Endodermal cell (in vitro differentiated cells): ENCODE measurements at regions not wholly inside any gene's neighbourhood (a gene's known extent, or its start where the extent isn't known, plus 50 kb on each side); places are given as distances from the start of the nearest gene placed in this dataset.

Source experiments
- DNase-seq: peaks from one replicate; pipeline ENCODE4 v3.0.0-alpha.2; 2017
- H3K27ac ChIP-seq: 2 replicates; pipeline ENCODE4 v1.5.1; 2013; ENCODE audit warnings: mild to moderate bottlenecking, low read depth, low read length, moderate library complexity
- H3K27me3 ChIP-seq: 2 replicates; pipeline ENCODE4 v1.6.1; 2013; ENCODE audit warnings: mild to moderate bottlenecking, low read length, moderate library complexity; ENCODE audit not compliant: insufficient read depth, control insufficient read depth, poor library complexity, severe bottlenecking
- H3K36me3 ChIP-seq: 2 replicates; pipeline ENCODE4 v1.7.0; 2013; ENCODE audit warnings: mild to moderate bottlenecking, low read length, moderate library complexity; ENCODE audit not compliant: control insufficient read depth, insufficient read depth
- H3K4me1 ChIP-seq: one replicate; pipeline ENCODE4 v1.7.0; 2013; ENCODE audit warnings: low read length; ENCODE audit not compliant: control insufficient read depth, insufficient read depth
- H3K4me3 ChIP-seq: 2 replicates; pipeline ENCODE4 v1.5.1; 2013; ENCODE audit warnings: mild to moderate bottlenecking, low read length, moderate library complexity
- H3K9ac ChIP-seq: 2 replicates; pipeline ENCODE4 v1.6.1; 2013; ENCODE audit warnings: mild to moderate bottlenecking, low read length, moderate library complexity; ENCODE audit not compliant: poor library complexity, severe bottlenecking; ENCODE audit errors: extremely low read depth
- H3K9me3 ChIP-seq: 2 replicates; pipeline ENCODE4 v1.6.1; 2013; ENCODE audit warnings: mild to moderate bottlenecking, low read length, moderate library complexity; ENCODE audit not compliant: control insufficient read depth
- H3K27ac Mint-ChIP-seq: 2 replicates; pipeline ENCODE4 v1.8.0; 2020; ENCODE audit warnings: mixed read lengths
- H3K27me3 Mint-ChIP-seq: 2 replicates; pipeline ENCODE4 v1.8.0; 2021; ENCODE audit warnings: mild to moderate bottlenecking, mixed read lengths; ENCODE audit not compliant: insufficient read depth
- H3K36me3 Mint-ChIP-seq: 2 replicates; pipeline ENCODE4 v1.8.0; 2020; ENCODE audit warnings: low read depth, mixed read lengths
- H3K4me1 Mint-ChIP-seq: 2 replicates; pipeline ENCODE4 v1.8.0; 2020; ENCODE audit warnings: mixed read lengths
- H3K4me3 Mint-ChIP-seq: 2 replicates; pipeline ENCODE4 v1.8.0; 2020; ENCODE audit warnings: mild to moderate bottlenecking, moderate library complexity, mixed read lengths
- H3K9me3 Mint-ChIP-seq: 2 replicates; pipeline ENCODE4 v1.8.0; 2020; ENCODE audit warnings: mild to moderate bottlenecking, mixed read lengths
- WGBS, 2 experiments: methylation state at CpG; one replicate each; pipeline versions ENCODE4 v1.1.5 to v1.1.7; 2013; ENCODE audit warnings: missing lambda C conversion rate in 2 of 2, mixed read lengths in 1 of 2; ENCODE audit not compliant: insufficient coverage in 1 of 2, insufficient read length in 1 of 2; 5-methylcytosine and 5-hydroxymethylcytosine counted together
- TF ChIP-seq, protein P1 (sequence below): fragments of 200-600 bp; sonication (generic); conservative IDR thresholded peaks from 2 replicates; pipeline ENCODE4 v1.5.0; 2021; ENCODE audit warnings: antibody characterized with exemption, mild to moderate bottlenecking

DNA sequence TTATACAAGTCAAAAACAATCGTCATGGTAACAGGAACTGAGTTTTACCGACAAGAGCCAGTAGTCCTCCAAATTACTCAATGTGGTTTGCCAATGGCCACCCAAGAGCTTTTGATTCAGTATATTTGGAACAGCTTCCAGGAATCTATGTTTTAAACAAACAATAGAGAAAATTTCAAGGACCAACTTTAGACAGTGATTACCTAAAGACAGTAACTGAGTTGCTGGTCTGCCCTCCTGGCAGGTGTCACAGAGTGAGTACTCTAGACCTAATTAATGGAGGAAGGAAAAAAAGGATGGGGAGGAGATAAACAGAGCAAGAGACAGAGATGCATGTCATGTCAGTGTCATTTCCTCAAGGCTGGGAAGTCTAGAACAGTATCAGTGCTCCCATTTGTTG, 361.3 kb upstream of the BTBD3 start:
- 83 to 90% methylated on average over 2 of the region's 2 CpGs for WGBS, 2 experiments
- no peaks in the 10 kb centered on the region for H3K36me3 Mint-ChIP-seq

DNA sequence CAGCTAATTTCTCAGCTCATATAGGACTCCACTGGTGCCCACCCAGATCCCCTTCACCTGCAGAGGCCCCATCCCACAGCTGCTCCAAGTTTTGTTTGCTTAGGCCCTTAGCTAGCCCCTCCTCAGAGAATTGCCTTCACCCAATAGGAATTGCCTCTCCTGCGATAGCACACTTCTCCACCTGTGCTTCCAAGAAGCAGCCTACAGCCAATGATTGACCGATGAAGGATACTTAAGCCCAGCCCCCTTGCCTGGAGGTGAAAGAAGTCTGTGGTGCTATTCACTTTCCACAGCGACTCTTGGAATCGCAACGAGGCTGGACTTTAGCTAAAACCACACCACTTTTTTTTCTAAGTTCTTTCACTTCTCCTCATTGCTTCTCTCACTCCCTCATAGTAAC, 353.2 kb upstream of the BTBD3 start:
- no peak overlapping the region for H3K4me3 Mint-ChIP-seq
- Histone ChIP-seq H3K9ac (no peak overlapping the region), H3K27ac (no peak overlapping the region), H3K36me3 (no peaks in the 10 kb centered on the region), H3K4me1 (no peaks in the 10 kb centered on the region), H3K4me3 (no peak overlapping the region), H3K27me3 (no peaks in the 10 kb centered on the region), H3K9me3 (no peaks in the 10 kb centered on the region)
- TF ChIP-seq, protein P1, sequence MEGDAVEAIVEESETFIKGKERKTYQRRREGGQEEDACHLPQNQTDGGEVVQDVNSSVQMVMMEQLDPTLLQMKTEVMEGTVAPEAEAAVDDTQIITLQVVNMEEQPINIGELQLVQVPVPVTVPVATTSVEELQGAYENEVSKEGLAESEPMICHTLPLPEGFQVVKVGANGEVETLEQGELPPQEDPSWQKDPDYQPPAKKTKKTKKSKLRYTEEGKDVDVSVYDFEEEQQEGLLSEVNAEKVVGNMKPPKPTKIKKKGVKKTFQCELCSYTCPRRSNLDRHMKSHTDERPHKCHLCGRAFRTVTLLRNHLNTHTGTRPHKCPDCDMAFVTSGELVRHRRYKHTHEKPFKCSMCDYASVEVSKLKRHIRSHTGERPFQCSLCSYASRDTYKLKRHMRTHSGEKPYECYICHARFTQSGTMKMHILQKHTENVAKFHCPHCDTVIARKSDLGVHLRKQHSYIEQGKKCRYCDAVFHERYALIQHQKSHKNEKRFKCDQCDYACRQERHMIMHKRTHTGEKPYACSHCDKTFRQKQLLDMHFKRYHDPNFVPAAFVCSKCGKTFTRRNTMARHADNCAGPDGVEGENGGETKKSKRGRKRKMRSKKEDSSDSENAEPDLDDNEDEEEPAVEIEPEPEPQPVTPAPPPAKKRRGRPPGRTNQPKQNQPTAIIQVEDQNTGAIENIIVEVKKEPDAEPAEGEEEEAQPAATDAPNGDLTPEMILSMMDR: no peak
- no peak for DNase-seq
- H3K27ac Mint-ChIP-seq: no peak overlapping the region
- H3K4me1 Mint-ChIP-seq: no peaks in the 10 kb centered on the region
- H3K36me3 Mint-ChIP-seq: no peaks in the 10 kb centered on the region
- peaks cover 3% of the 10 kb centered on the region for H3K27me3 Mint-ChIP-seq
- WGBS, 2 experiments: 87 to 100% methylated on average over 2 to 5 of the region's 5 CpGs
- no peaks in the 10 kb centered on the region for H3K9me3 Mint-ChIP-seq

More for the DNA sequence above, 361.3 kb upstream of the BTBD3 start:
- Histone ChIP-seq H3K27me3 (no peaks in the 10 kb centered on the region), H3K36me3 (no peaks in the 10 kb centered on the region), H3K27ac (no peak overlapping the region), H3K4me3 (no peak overlapping the region), H3K9me3 (no peaks in the 10 kb centered on the region), H3K4me1 (no peaks in the 10 kb centered on the region), H3K9ac (no peak overlapping the region)
- Mint-ChIP-seq H3K4me3 (no peak overlapping the region), H3K27me3 (no peaks in the 10 kb centered on the region), H3K4me1 (no peaks in the 10 kb centered on the region), H3K27ac (no peak overlapping the region), H3K9me3 (no peaks in the 10 kb centered on the region)
- DNase-seq: no peak
- TF ChIP-seq, protein P1: no peak

DNA sequence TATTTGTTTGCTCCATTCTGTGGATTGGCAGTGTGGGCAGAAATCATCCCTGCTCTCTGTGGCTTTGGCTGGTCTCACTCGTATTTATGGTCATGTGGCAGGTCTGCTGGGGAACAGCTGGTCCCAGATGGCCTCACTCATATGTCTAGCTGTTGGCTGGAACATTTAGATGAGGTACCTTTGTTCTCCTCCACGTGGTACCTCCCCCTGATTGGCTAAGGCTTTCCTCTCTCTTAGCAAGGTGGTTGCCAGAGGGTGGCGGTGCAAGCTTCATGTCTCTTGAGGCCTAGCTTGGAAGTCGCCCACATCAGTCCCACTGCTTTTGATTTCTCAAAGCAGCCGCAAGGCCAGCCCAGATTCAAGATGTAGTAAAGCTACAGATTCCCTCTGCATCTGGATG, 348.5 kb upstream of the BTBD3 start:
- 68% methylated on average over 5 of the region's 5 CpGs; no CpG with 5 or more reads in 1 of the 2 experiments for WGBS, 2 experiments
- no peaks in the 10 kb centered on the region for H3K4me1 Mint-ChIP-seq
- no peaks in the 10 kb centered on the region for H3K9me3 Mint-ChIP-seq
- no peak overlapping the region for H3K9ac ChIP-seq
- TF ChIP-seq, protein P1: peak; percentile 65
- no peak overlapping the region for H3K27ac ChIP-seq
- no peaks in the 10 kb centered on the region for H3K36me3 Mint-ChIP-seq
- H3K4me3 Mint-ChIP-seq: no peak overlapping the region
- H3K27me3 Mint-ChIP-seq: peaks cover 3% of the 10 kb centered on the region
- no peaks in the 10 kb centered on the region for H3K27me3 ChIP-seq
- H3K4me3 ChIP-seq: no peak overlapping the region
- no peaks in the 10 kb centered on the region for H3K36me3 ChIP-seq
- DNase-seq: peak; percentile 83
- no peak overlapping the region for H3K27ac Mint-ChIP-seq
- no peaks in the 10 kb centered on the region for H3K9me3 ChIP-seq
- H3K4me1 ChIP-seq: no peaks in the 10 kb centered on the region
